ENCODE measurements at regions not wholly inside any gene's neighbourhood (a gene's known extent, or its start where the extent isn't known, plus 50 kb on each side); places are given as distances from the start of the nearest gene placed in this dataset.
A peak's percentile ranks its signal among the peaks of the same experiment; 100 is the strongest.

DNA sequence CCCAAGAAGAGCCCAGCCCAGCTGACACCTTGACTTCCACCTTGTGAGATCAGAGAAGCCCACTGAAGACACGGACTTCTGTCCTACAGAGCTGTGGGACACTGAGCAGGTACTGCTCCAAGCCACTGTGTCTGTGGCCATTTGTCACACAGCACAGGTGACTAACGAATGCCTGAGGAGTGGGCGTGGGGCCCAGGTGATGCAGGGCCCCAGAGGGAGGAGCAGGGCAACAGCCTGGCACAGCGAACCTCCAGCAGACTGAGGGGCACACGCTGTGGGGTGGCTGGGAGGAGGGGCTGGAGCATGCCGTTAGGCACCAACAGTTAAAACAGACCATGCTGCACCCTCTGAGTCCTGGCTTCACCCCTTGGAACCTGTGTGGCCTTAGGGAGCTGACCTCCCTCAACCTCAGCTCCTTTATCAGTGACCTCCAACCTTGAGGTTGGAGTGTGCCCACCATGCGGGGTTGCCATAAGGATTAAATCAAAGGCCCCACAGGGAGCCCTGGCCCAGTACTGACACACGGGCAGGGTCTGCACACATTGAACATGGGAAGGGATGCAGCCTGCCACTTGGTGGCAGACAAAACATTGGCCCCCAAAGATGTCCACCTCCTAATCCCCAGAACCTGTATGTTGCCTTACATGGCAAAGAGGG, 119.9 kb upstream of the CST7 start:
- Histone ChIP-seq H3K18ac (ENCODE audit: low read length) (no peak overlapping the region), H4K5ac (ENCODE audit: low read length) (no peak overlapping the region), H3K4me3 (ENCODE audit: low read length) (no peak overlapping the region), H3K9ac (ENCODE audit: low read length) (no peak overlapping the region), H4K8ac (ENCODE audit: low read depth, low read length) (no peak overlapping the region), H3K4ac (ENCODE audit: low read depth, low read length) (no peak overlapping the region), H3K79me2 (ENCODE audit: control insufficient read depth, insufficient read depth, low read length) (no peaks in the 10 kb centered on the region), H2BK5ac (ENCODE audit: low read length) (no peak overlapping the region), H3K27me3 (ENCODE audit: insufficient read depth, low read length, poor library complexity) (no peaks in the 10 kb centered on the region), H3K4me2 (ENCODE audit: low read length) (no peak overlapping the region), H3K79me1 (ENCODE audit: low read length) (no peaks in the 10 kb centered on the region), H3K4me1 (ENCODE audit: control insufficient read depth, low read depth, low read length) (no peaks in the 10 kb centered on the region), H3K36me3 (ENCODE audit: control insufficient read depth, insufficient read depth, low read length) (no peaks in the 10 kb centered on the region), H3K23ac (ENCODE audit: low read length) (no peak overlapping the region), H3K56ac (ENCODE audit: low read length) (no peak overlapping the region), H3K27ac (ENCODE audit: low read depth, low read length) (no peak overlapping the region), H2AK5ac (ENCODE audit: low read length) (no peak overlapping the region), H2BK120ac (ENCODE audit: low read depth, low read length) (no peak overlapping the region), H2BK15ac (replicated peaks; ENCODE audit: low read depth) (no peak overlapping the region)
- WGBS (ENCODE audit: extremely low coverage, insufficient coverage, low lambda C conversion rate): no CpG with 5 or more reads among the region's 8 CpGs
- DNase-seq: no peak

DNA sequence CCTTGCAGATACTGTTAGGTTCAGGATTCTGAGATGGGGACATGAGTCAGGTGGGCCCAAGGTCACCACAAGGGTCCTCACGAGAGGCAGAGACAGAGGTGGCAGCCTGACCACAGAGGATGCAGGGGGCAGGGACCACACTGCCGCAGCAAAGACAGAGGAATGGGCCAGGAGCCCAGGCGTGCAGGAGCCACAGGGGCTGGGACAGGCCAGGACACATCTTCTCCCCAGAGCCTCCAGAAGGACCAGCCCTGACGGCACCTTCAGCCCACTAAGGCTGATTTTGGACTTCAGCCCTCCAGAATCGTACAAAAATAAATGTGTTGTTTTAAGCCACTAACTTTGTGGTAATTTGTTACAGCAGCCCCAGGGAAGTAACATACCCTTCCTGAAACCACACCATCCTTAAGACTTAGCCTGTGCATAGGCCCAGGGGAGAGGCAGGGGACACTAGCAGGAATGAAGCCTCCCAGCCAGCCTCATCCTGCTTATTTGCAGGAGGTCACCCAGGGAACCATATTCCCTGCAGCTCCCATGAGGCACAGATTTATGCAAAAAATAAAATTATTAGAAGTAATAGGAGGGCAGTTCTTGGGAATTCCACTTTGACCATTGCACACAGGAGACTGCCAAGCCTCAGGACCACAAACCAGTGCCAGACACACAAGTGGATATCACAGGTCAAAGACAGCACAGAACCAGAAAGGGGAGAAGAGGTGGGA, 119.3 kb upstream of the CST7 start:
- Histone ChIP-seq H2BK5ac (ENCODE audit: low read length) (no peak overlapping the region), H2BK120ac (ENCODE audit: low read depth, low read length) (no peak overlapping the region), H3K4ac (ENCODE audit: low read depth, low read length) (no peak overlapping the region), H3K18ac (ENCODE audit: low read length) (no peak overlapping the region), H3K79me2 (ENCODE audit: control insufficient read depth, insufficient read depth, low read length) (no peaks in the 10 kb centered on the region), H3K79me1 (ENCODE audit: low read length) (no peaks in the 10 kb centered on the region), H3K27ac (ENCODE audit: low read depth, low read length) (no peak overlapping the region), H2AK5ac (ENCODE audit: low read length) (no peak overlapping the region), H3K36me3 (ENCODE audit: control insufficient read depth, insufficient read depth, low read length) (no peaks in the 10 kb centered on the region), H3K4me1 (ENCODE audit: control insufficient read depth, low read depth, low read length) (no peaks in the 10 kb centered on the region), H3K23ac (ENCODE audit: low read length) (no peak overlapping the region), H4K5ac (ENCODE audit: low read length) (no peak overlapping the region), H3K56ac (ENCODE audit: low read length) (no peak overlapping the region), H3K4me2 (ENCODE audit: low read length) (no peak overlapping the region), H4K8ac (ENCODE audit: low read depth, low read length) (no peak overlapping the region), H3K27me3 (ENCODE audit: insufficient read depth, low read length, poor library complexity) (no peaks in the 10 kb centered on the region), H3K4me3 (ENCODE audit: low read length) (no peak overlapping the region), H3K9ac (ENCODE audit: low read length) (no peak overlapping the region), H2BK15ac (replicated peaks; ENCODE audit: low read depth) (no peak overlapping the region)
- WGBS (ENCODE audit: extremely low coverage, insufficient coverage, low lambda C conversion rate): no CpG with 5 or more reads among the region's 5 CpGs
- no peak for DNase-seq

DNA sequence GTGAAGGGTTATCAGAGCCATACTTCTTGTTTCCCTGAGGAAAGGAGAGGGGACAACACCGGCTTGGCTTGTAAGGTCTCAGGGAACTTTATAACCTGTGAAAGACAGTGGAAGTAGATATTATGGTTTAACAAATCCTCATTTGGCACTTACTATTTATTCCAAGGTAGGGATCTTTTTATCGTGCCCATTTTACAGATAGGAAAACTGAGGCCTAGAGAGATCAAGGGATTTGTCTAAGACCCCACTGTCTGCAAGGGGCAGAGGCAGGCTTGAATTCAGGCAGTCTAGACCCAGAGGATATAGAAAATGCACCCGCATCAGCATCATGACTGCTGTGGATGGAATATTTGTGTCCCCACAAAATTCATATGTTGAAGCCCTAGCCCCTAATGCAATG, 118.4 kb upstream of the CST7 start:
- no peaks in the 10 kb centered on the region for H3K36me3 ChIP-seq (ENCODE audit: control insufficient read depth, insufficient read depth, low read length)
- H3K27ac ChIP-seq (ENCODE audit: low read depth, low read length): no peak overlapping the region
- H4K8ac ChIP-seq (ENCODE audit: low read depth, low read length): no peak overlapping the region
- H3K4me3 ChIP-seq (ENCODE audit: low read length): no peak overlapping the region
- no peak overlapping the region for H3K18ac ChIP-seq (ENCODE audit: low read length)
- H3K9ac ChIP-seq (ENCODE audit: low read length): no peak overlapping the region
- H2AK5ac ChIP-seq (ENCODE audit: low read length): no peak overlapping the region
- DNase-seq: no peak
- no peak overlapping the region for H4K5ac ChIP-seq (ENCODE audit: low read length)
- WGBS (ENCODE audit: extremely low coverage, insufficient coverage, low lambda C conversion rate): no CpG with 5 or more reads among the region's 3 CpGs
- no peaks in the 10 kb centered on the region for H3K79me2 ChIP-seq (ENCODE audit: control insufficient read depth, insufficient read depth, low read length)
- no peak overlapping the region for H2BK5ac ChIP-seq (ENCODE audit: low read length)
- H3K4me1 ChIP-seq (ENCODE audit: control insufficient read depth, low read depth, low read length): no peaks in the 10 kb centered on the region
- no peaks in the 10 kb centered on the region for H3K27me3 ChIP-seq (ENCODE audit: insufficient read depth, low read length, poor library complexity)
- H2BK15ac ChIP-seq (replicated peaks; ENCODE audit: low read depth): no peak overlapping the region
- H3K23ac ChIP-seq (ENCODE audit: low read length): no peak overlapping the region
- H3K56ac ChIP-seq (ENCODE audit: low read length): no peak overlapping the region
- no peak overlapping the region for H3K4me2 ChIP-seq (ENCODE audit: low read length)
- no peak overlapping the region for H2BK120ac ChIP-seq (ENCODE audit: low read depth, low read length)
- H3K79me1 ChIP-seq (ENCODE audit: low read length): no peaks in the 10 kb centered on the region
- H3K4ac ChIP-seq (ENCODE audit: low read depth, low read length): no peak overlapping the region

DNA sequence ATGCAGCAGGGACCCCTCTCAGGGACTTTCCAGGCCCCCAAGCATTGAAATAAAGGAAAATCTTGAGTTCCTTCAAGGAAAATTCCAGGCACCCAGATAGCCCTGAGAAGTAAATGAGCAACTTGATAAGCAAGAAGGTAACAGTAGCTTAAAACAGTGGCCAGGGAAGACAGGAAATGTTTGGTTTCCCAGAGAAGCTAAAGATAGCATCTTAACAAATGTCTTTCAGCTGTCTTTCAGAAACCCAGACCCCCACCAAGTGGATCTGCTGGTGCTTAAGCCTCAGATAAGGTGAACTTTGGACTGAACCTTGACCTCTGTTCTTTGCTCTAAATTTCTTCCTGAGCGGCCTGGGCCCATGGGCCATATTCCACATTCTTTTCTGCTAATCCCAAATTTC, 117.8 kb upstream of the CST7 start:
- Histone ChIP-seq H4K8ac (ENCODE audit: low read depth, low read length) (no peak overlapping the region), H4K5ac (ENCODE audit: low read length) (no peak overlapping the region), H2AK5ac (ENCODE audit: low read length) (no peak overlapping the region), H3K4me1 (ENCODE audit: control insufficient read depth, low read depth, low read length) (no peaks in the 10 kb centered on the region), H3K18ac (ENCODE audit: low read length) (no peak overlapping the region), H3K4me3 (ENCODE audit: low read length) (no peak overlapping the region), H3K27me3 (ENCODE audit: insufficient read depth, low read length, poor library complexity) (no peaks in the 10 kb centered on the region), H2BK15ac (replicated peaks; ENCODE audit: low read depth) (no peak overlapping the region), H3K4me2 (ENCODE audit: low read length) (no peak overlapping the region), H3K27ac (ENCODE audit: low read depth, low read length) (no peak overlapping the region), H3K79me1 (ENCODE audit: low read length) (no peaks in the 10 kb centered on the region), H2BK5ac (ENCODE audit: low read length) (no peak overlapping the region), H3K79me2 (ENCODE audit: control insufficient read depth, insufficient read depth, low read length) (no peaks in the 10 kb centered on the region), H3K56ac (ENCODE audit: low read length) (no peak overlapping the region), H3K36me3 (ENCODE audit: control insufficient read depth, insufficient read depth, low read length) (no peaks in the 10 kb centered on the region), H3K23ac (ENCODE audit: low read length) (no peak overlapping the region), H3K9ac (ENCODE audit: low read length) (no peak overlapping the region), H3K4ac (ENCODE audit: low read depth, low read length) (no peak overlapping the region), H2BK120ac (ENCODE audit: low read depth, low read length) (no peak overlapping the region)
- peak; percentile 64 for DNase-seq
- WGBS (ENCODE audit: extremely low coverage, insufficient coverage, low lambda C conversion rate): no CpG with 5 or more reads among the region's 1 CpG

DNA sequence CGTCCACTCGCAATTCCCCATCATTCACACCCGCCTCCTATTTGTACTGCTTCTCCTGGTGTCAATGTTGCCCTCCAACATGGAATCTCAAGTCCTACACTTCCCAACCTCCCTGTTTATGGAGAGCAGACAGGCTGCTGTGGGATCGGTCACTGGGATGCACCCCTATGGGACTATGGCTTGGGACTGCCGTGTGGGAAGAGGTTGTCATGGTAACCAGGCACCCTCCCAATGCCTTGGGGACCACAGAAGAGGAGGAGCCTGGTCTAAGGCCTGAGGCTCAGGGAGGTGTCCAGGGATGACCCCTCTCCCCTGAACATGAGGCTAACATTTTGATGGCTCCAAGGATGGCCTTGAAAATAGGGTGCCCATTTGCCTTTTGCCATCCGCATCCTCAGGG, 116.6 kb upstream of the CST7 start:
- no peaks in the 10 kb centered on the region for H3K79me2 ChIP-seq (ENCODE audit: control insufficient read depth, insufficient read depth, low read length)
- no peak overlapping the region for H2BK5ac ChIP-seq (ENCODE audit: low read length)

More for the DNA sequence above, 116.6 kb upstream of the CST7 start:
- no peak overlapping the region for H3K23ac ChIP-seq (ENCODE audit: low read length)
- no peak overlapping the region for H3K18ac ChIP-seq (ENCODE audit: low read length)
- no peak for DNase-seq
- H2BK120ac ChIP-seq (ENCODE audit: low read depth, low read length): no peak overlapping the region
- H3K36me3 ChIP-seq (ENCODE audit: control insufficient read depth, insufficient read depth, low read length): no peaks in the 10 kb centered on the region
- no peak overlapping the region for H4K8ac ChIP-seq (ENCODE audit: low read depth, low read length)
- no peak overlapping the region for H4K5ac ChIP-seq (ENCODE audit: low read length)
- WGBS (ENCODE audit: extremely low coverage, insufficient coverage, low lambda C conversion rate): no CpG with 5 or more reads among the region's 6 CpGs
- no peaks in the 10 kb centered on the region for H3K79me1 ChIP-seq (ENCODE audit: low read length)
- no peak overlapping the region for H3K56ac ChIP-seq (ENCODE audit: low read length)
- no peak overlapping the region for H2AK5ac ChIP-seq (ENCODE audit: low read length)
- H3K4ac ChIP-seq (ENCODE audit: low read depth, low read length): no peak overlapping the region
- no peak overlapping the region for H3K4me3 ChIP-seq (ENCODE audit: low read length)
- H2BK15ac ChIP-seq (replicated peaks; ENCODE audit: low read depth): no peak overlapping the region
- H3K27ac ChIP-seq (ENCODE audit: low read depth, low read length): no peak overlapping the region
- no peaks in the 10 kb centered on the region for H3K27me3 ChIP-seq (ENCODE audit: insufficient read depth, low read length, poor library complexity)
- H3K9ac ChIP-seq (ENCODE audit: low read length): no peak overlapping the region
- no peak overlapping the region for H3K4me2 ChIP-seq (ENCODE audit: low read length)
- H3K4me1 ChIP-seq (ENCODE audit: control insufficient read depth, low read depth, low read length): no peaks in the 10 kb centered on the region
